ENCODE measurements at regions not wholly inside any gene's neighbourhood (a gene's known extent, or its start where the extent isn't known, plus 50 kb on each side); places are given as distances from the start of the nearest gene placed in this dataset.

- Histone ChIP-seq H3K9ac (replicated peaks in 1 of 4; ENCODE audit: extremely low read depth in 1 of 4, low read depth in 3 of 4, low read length in 3 of 4) (no peak overlapping the region), H3K18ac (ENCODE audit: extremely low read depth, low read length) (no peak overlapping the region), H3K36me3 (ENCODE audit: control insufficient read depth in 2 of 4, insufficient read depth in 4 of 4, low read length in 3 of 4) (peaks cover 0 to 4% (median 1%) of the 10 kb centered on the region in 4 experiments; a peak in 2 of 8 replicates), H3K4me2 (ENCODE audit: insufficient read depth in 1 of 2, low read depth in 2 of 2, low read length in 2 of 2) (no peak overlapping the region), H3K27me3 (replicated peaks in 1 of 4; ENCODE audit: control insufficient read depth in 3 of 4, extremely low read depth in 1 of 4, insufficient read depth in 3 of 4, low read length in 3 of 4) (no peaks in the 10 kb centered on the region), H3K4me3 (ENCODE audit: extremely low read depth in 1 of 4, insufficient read depth in 2 of 4, low read depth in 3 of 4, low read length in 4 of 4) (no peak overlapping the region), H4K5ac (ENCODE audit: insufficient read length, low read depth, low read length) (no peak overlapping the region), H2BK15ac (ENCODE audit: low read length) (no peak overlapping the region), H3K23ac (ENCODE audit: insufficient read length) (no peak overlapping the region), H4K91ac (replicated peaks; ENCODE audit: insufficient read length, low read length) (no peak overlapping the region), H3K23me2 (ENCODE audit: low read depth, low read length) (no peaks in the 10 kb centered on the region; the same call in 1 of the 2 replicates), H4K8ac (ENCODE audit: extremely low read depth, insufficient read depth, low read length) (no peak overlapping the region), H2AK5ac (ENCODE audit: low read depth, low read length) (no peak overlapping the region), H3K4me1 (replicated peaks in 1 of 4; ENCODE audit: control insufficient read depth in 3 of 4, insufficient read depth in 4 of 4, low read length in 3 of 4) (peaks cover 0 to 5% (median 3%) of the 10 kb centered on the region in 4 experiments; a peak in 5 of 7 replicates), H3K79me2 (ENCODE audit: control insufficient read depth in 1 of 2, insufficient read depth in 2 of 2, low read length in 2 of 2) (no peaks in the 10 kb centered on the region), H2BK20ac (ENCODE audit: low read length) (no peak overlapping the region), H3K9me3 (ENCODE audit: insufficient read depth in 2 of 2, low read depth in 1 of 2, low read length in 1 of 2) (no peaks in the 10 kb centered on the region; a peak in 1 of 4 replicates), H2BK5ac (ENCODE audit: low read depth, low read length) (no peak overlapping the region), H3K27ac (ENCODE audit: low read depth, low read length) (no peak overlapping the region), H3K14ac (ENCODE audit: insufficient read length) (no peak overlapping the region), H4K20me1 (replicated peaks in 1 of 2; ENCODE audit: control insufficient read depth in 1 of 2, insufficient read depth in 2 of 2, low read length in 2 of 2) (peaks cover 0 to 2% of the 10 kb centered on the region in 2 experiments), H2BK12ac (ENCODE audit: low read depth, low read length) (no peak overlapping the region), H3K79me1 (ENCODE audit: low read depth, low read length) (no peaks in the 10 kb centered on the region), H2AFZ (ENCODE audit: low read length) (no peak overlapping the region), H3K56ac (replicated peaks; ENCODE audit: insufficient read length, low read depth, low read length) (no peak overlapping the region), H2BK120ac (replicated peaks; ENCODE audit: low read depth, low read length) (no peak overlapping the region), H3K4ac (replicated peaks; ENCODE audit: insufficient read length, low read depth, low read length) (no peak overlapping the region)
- POLR2A ChIA-PET (ENCODE audit: partially characterized antibody) = interaction anchor here (0.6 to 4.8 kb wide), 6 partner anchors 9 to 847 kb away, joined by 3 to 24 read pairs (median 3); no protein-coding TSS in a partner anchor
- 87% methylated on average over 3 of the region's 3 CpGs; no CpG with 5 or more reads in 1 of the 2 experiments for WGBS, 2 experiments (ENCODE audit: extremely low coverage in 1 of 2, insufficient coverage in 1 of 2, insufficient read length in 1 of 2, insufficient replicate concordance in 2 of 2, low coverage in 1 of 2, low lambda C conversion rate in 2 of 2, missing lambda C conversion rate in 1 of 2)
- CTCF ChIA-PET (ENCODE audit: partially characterized antibody) = interaction anchor here (0.7 to 4.4 kb wide), 5 partner anchors 13 to 926 kb away, joined by 3 to 30 read pairs (median 3); no protein-coding TSS in a partner anchor
- TF ChIP-seq JUND (IDR thresholded peaks at IDR 0.05; ENCODE audit: low read length) = no peak
- TF ChIP-seq EP300 (IDR thresholded peaks at IDR 0.05; ENCODE audit: borderline replicate concordance in 1 of 2, low read depth in 2 of 2, low read length in 2 of 2) = no peak
- TF ChIP-seq POLR2AphosphoS5 (IDR thresholded peaks at IDR 0.05; ENCODE audit: low read depth, low read length) = peak; percentile 67
- peak; percentile 70; the same call in 1 of the 2 replicates for TF ChIP-seq ATF2 (IDR thresholded peaks at IDR 0.05; ENCODE audit: low read length)
- no peak for DNase-seq (ENCODE audit: low read depth in 1 of 2, low spot score in 2 of 2)
- no peak for FAIRE-seq
These were observed 102.3 kb upstream of the MAP2 start for GRCh38 chr2:209321581-209321980.
